LNCAP (cell line): ENCODE measurements at regions not wholly inside any gene's neighbourhood (a gene's known extent, or its start where the extent isn't known, plus 50 kb on each side); places are given as distances from the start of the nearest gene placed in this dataset.

ENCODE experiments used
- TF ChIP-seq, protein P1 (sequence below): fragments of 450-650 bp; IDR thresholded peaks from 2 replicates; pipeline ENCODE4 v1.5.1; 2017; ENCODE audit warnings: mild to moderate bottlenecking

DNA sequence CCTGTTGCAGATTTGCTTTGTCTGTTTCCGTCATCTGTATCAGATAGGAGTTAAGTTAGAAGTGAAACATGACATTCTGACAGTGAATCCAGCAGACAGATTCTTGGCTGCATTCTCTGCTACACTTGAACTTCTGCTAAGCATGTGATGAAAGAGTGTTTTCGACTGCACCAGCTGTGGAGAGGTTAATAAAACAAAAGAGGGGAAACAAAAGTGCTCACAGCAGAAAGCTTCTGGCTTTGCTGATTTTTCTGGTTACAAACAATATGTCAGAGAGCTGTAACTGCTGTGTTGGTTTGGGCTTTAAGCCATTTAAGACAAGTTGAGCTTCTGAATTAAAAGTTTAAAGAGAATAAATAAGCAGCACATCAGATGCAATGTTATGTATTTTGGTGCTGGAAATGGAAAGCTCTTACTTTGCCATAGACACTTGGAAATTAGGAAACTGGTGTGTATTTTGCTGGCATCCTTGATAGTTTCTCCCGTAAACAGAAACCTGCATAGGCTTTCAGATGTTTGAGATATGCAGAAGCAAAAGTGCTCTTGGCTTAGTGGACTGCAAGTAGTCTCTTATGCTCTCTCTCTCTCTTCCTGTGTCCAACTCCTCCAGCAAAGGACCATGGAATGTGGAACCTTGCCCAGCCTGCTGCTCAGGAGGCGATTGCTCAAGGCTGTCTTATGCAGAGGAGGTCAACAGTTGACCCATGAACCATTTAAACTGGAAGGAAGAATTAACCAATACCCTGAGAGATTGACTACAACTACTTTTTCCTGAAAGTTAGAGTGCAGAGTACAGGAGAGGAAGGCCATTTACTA, 104.9 kb downstream of the RPS12 start:
- TF ChIP-seq, protein P1, sequence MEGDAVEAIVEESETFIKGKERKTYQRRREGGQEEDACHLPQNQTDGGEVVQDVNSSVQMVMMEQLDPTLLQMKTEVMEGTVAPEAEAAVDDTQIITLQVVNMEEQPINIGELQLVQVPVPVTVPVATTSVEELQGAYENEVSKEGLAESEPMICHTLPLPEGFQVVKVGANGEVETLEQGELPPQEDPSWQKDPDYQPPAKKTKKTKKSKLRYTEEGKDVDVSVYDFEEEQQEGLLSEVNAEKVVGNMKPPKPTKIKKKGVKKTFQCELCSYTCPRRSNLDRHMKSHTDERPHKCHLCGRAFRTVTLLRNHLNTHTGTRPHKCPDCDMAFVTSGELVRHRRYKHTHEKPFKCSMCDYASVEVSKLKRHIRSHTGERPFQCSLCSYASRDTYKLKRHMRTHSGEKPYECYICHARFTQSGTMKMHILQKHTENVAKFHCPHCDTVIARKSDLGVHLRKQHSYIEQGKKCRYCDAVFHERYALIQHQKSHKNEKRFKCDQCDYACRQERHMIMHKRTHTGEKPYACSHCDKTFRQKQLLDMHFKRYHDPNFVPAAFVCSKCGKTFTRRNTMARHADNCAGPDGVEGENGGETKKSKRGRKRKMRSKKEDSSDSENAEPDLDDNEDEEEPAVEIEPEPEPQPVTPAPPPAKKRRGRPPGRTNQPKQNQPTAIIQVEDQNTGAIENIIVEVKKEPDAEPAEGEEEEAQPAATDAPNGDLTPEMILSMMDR = no peak

DNA sequence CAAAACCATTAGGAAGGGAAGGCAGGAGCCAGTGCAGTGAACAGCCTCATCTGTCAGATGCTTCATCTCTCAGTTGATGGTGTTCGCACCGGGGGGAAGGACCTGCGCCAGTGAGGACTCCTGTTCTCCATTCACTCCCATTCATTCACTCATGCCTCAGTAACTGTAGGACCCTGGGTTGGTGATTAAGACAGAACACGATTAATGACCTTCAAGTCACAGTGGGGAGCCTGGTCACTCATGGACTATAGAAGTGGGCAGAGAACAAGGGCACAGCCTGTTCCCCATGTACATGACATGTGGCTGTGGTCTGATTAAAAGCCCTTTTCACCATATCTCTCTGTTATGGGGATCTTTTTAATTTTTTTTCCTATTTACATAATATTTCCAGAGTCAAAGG, 113.3 kb downstream of the RPS12 start:
- TF ChIP-seq, protein P1 = no peak

DNA sequence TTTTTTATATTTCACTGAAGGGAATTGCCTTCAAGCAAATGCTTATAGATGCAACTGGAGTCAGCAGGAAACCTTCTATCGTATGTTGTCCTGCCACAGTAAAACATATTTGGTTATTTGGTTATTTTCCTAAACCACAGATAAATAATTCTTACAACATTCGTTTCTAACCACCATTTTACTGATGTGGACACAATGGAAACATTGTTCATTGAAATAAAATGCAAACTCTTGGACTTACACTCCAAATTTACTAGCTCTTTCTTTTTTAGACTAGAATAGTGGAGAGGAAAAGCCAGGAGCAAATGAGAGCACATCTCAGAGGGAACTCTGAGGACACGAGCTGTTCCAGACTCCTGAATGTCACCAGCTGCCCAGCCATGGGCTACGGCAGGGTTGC, 114.8 kb downstream of the RPS12 start:
- TF ChIP-seq, protein P1 = no peak

DNA sequence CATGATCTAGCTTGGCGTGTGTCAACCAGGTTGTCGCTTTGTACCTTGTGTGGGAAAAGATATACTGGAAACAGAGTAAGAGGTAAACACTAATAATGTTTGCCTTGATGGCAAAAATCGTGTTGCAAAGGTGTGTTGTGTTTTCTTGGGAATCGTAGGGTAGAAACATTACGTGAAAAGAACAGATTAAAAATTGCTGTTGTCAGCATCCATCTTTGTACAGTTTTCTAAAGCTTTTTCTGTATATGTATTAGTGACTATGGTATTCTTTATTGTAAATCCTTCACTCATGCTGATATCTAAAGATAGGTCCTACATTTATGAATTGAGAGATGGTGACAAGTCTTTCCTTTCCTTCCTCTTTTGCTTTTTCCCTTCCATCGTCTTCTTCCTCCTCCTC, 116.9 kb downstream of the RPS12 start:
- TF ChIP-seq, protein P1 = no peak

DNA sequence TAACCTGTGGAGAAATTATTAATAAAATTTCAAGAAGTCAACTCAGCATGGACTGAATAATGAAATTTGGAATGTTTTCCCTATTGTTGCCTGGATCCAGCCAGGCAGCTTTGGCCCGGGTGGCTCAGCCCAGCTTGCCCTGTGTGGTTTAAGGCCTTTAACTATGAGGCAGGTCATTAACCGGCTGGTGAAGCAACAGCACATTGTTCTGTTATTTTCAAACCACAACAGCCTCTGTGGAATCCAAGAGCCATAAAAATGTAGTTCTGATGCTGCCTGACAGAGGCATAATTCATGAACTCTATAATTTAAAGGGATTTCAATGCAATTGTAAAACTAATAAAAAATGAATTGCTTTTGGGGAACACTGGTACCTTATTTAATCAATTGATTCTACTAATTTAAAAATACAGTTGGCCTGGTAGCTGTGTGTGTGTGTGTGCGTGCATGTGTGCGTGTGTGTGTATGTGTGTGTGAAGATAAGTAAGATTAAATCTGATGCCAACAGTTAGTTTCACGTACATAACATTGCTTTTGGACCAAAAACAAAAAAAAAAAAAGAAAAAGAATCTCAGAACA, 117.7 kb downstream of the RPS12 start:
- TF ChIP-seq, protein P1 = no peak

DNA sequence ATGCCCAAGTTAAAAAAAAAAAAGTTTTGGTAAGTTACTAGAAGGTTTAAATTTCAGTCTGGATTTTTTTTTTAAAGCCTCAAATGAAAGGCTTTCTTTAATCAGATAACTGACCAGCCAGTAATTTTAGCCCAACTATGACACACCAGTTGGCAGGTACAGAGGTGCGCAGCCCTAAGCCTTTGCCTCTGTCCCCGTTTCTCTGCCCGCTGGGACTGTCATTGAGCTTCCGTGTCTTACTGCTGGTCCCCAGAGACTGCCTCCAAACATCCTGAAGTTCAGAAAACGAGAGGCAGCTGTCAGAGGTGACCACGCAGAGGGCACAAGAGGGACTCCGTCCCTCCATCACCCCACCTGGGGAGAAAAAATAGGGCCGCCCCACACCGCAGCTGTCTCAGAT, 118.2 kb downstream of the RPS12 start:
- TF ChIP-seq, protein P1 = no peak

DNA sequence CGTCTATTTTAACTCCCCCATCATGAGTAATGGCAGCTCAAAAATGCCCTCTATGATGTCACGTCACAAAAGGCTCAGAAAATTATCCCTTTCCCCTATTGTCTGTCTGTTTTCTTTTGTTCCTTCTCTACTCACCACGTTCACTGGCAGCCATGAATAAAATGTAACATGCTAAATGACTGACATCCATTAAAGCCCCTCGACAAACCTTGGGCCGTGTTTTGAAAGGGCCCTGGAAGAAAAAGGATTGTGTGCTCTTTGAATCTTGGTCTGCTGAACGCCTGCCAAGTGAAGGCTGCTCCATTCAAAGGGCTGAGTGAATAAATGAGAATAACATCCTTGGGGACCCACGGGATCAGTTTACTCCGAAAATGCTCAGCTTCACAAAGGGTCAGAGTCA, 118.7 kb downstream of the RPS12 start:
- TF ChIP-seq, protein P1 = no peak
